ENCODE measurements at regions not wholly inside any gene's neighbourhood (a gene's known extent, or its start where the extent isn't known, plus 50 kb on each side); places are given as distances from the start of the nearest gene placed in this dataset.
"Not testable (repeated sequence)": the region's sequence is repeated elsewhere in the genome, so short reads cannot be mapped to it uniquely, and the experiment has no call there.

DNA sequence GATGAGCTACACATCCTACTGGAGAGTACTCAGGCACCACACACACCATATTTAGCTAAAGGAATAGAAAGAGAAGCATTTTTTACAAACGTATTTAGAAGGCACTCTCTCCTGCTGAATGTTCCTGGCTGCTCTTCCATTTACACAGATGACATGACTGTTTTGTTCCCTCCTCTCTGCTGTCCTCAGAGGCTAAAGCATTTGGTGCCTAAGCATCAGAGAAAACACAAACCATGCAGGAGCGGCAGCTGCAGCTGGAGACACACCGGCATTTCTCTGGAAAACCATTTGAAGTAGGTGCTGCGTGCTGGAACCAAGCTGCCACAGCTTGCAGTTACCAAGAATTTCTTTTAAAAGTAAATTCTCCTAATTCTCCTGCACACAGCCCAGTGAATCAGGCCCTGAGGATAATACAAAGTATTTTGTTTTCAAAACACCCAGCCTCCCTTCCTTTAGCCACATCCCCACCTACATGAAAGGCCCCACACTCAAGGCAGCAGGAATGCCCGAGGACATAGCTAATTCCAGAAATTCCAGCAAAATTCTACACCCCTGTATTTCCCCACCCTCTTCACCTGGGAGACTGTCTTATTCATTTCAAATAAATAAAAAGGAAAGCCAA, 488.9 kb upstream of the SOX11 start:
- no peaks in the 10 kb centered on the region for H3K36me3 ChIP-seq (ENCODE audit: insufficient read depth, low read length)
- no peaks in the 10 kb centered on the region for H3K79me2 ChIP-seq (ENCODE audit: insufficient read depth, low read length)

DNA sequence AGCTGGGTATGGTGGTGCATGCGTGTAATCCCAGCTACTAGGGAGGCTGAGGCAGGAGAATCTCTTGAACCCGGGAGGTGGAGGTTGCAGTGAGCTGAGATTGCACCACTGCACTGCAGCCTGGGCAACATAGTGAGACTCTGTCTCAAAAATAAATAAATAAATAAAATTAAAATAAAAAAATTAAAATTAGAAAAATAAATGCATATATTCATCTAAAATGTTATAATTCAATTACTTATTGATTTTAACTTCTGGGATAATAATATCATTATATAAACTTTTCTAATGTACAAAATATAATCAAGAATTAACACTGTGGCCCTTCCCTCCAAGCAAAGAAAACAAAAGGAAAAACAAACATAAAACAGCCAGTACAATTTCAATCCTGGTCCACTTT, 485.4 kb upstream of the SOX11 start:
- H3K27me3 ChIP-seq (ENCODE audit: insufficient read depth, low read length, poor library complexity, severe bottlenecking); H3K4me2 ChIP-seq (ENCODE audit: low read depth, low read length, poor library complexity, severe bottlenecking); H3K9me3 ChIP-seq (ENCODE audit: insufficient read depth, low read depth, low read length); H3K4me1 ChIP-seq (ENCODE audit: insufficient read depth, low read length, poor library complexity, severe bottlenecking); H2AFZ ChIP-seq (ENCODE audit: low read length); H3K4me3 ChIP-seq (ENCODE audit: low read length, poor library complexity, severe bottlenecking); H3K9me2 ChIP-seq (replicated peaks; ENCODE audit: low read depth, low read length); H3K36me3 ChIP-seq (ENCODE audit: insufficient read depth, low read length); H4K20me1 ChIP-seq (ENCODE audit: insufficient read depth, low read length, poor library complexity, severe bottlenecking); H3F3A ChIP-seq (ENCODE audit: low read depth); H3K79me2 ChIP-seq (ENCODE audit: insufficient read depth, low read length); H3K9ac ChIP-seq (ENCODE audit: low read depth, low read length, poor library complexity, severe bottlenecking): not testable (repeated sequence)

More for the DNA sequence above, 488.9 kb upstream of the SOX11 start:
- Histone ChIP-seq H4K20me1 (ENCODE audit: insufficient read depth, low read length, poor library complexity, severe bottlenecking) (no peaks in the 10 kb centered on the region), H3K27me3 (ENCODE audit: insufficient read depth, low read length, poor library complexity, severe bottlenecking) (no peaks in the 10 kb centered on the region), H3F3A (ENCODE audit: low read depth) (no peaks in the 10 kb centered on the region), H2AFZ (ENCODE audit: low read length) (no peak overlapping the region), H3K9ac (ENCODE audit: low read depth, low read length, poor library complexity, severe bottlenecking) (no peak overlapping the region), H3K9me3 (ENCODE audit: insufficient read depth, low read depth, low read length) (no peaks in the 10 kb centered on the region), H3K4me3 (ENCODE audit: low read length, poor library complexity, severe bottlenecking) (no peak overlapping the region), H3K4me2 (ENCODE audit: low read depth, low read length, poor library complexity, severe bottlenecking) (no peak overlapping the region), H3K9me2 (replicated peaks; ENCODE audit: low read depth, low read length) (no peaks in the 10 kb centered on the region), H3K4me1 (ENCODE audit: insufficient read depth, low read length, poor library complexity, severe bottlenecking) (no peaks in the 10 kb centered on the region)
- TF ChIP-seq, protein P1, sequence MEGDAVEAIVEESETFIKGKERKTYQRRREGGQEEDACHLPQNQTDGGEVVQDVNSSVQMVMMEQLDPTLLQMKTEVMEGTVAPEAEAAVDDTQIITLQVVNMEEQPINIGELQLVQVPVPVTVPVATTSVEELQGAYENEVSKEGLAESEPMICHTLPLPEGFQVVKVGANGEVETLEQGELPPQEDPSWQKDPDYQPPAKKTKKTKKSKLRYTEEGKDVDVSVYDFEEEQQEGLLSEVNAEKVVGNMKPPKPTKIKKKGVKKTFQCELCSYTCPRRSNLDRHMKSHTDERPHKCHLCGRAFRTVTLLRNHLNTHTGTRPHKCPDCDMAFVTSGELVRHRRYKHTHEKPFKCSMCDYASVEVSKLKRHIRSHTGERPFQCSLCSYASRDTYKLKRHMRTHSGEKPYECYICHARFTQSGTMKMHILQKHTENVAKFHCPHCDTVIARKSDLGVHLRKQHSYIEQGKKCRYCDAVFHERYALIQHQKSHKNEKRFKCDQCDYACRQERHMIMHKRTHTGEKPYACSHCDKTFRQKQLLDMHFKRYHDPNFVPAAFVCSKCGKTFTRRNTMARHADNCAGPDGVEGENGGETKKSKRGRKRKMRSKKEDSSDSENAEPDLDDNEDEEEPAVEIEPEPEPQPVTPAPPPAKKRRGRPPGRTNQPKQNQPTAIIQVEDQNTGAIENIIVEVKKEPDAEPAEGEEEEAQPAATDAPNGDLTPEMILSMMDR (conservative IDR thresholded peaks at IDR 0.05; ENCODE audit: low read length), result no peak
- no peak for TF ChIP-seq EZH2phosphoT487 (IDR thresholded peaks at IDR 0.05; ENCODE audit: borderline replicate concordance)

DNA sequence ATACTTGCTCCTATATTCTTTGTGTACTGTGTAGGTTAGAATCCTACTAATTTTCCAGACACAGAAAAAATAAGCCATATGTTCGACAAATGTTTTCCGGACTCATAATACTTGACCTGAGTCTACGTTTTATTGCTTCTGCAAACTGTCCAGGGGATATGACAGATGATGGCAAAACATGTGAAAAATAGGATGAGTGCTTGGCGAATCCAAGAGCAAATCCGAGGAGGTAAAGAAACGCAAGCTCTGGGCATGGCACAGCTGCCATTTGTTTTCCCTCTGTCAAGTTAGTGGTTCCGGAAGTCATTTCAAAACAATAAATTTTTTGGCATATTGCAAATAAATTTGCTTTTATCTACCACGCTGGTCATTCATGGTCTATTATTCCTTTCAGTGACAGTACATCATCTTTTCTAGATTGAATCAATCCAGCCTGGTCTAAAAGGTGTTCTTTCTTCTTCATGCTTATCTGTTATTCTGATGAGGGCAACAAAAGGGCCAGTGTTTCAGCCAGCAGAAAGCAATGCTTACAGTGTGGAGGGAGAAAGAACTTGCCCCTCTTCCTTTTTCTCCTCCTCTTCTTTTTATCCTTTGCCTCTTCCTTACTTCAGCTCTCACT, 476.1 kb upstream of the SOX11 start:
- Histone ChIP-seq H2AFZ (ENCODE audit: low read length) (no peak overlapping the region), H3K79me2 (ENCODE audit: insufficient read depth, low read length) (no peaks in the 10 kb centered on the region), H3K4me1 (ENCODE audit: insufficient read depth, low read length, poor library complexity, severe bottlenecking) (no peaks in the 10 kb centered on the region), H3K9me2 (replicated peaks; ENCODE audit: low read depth, low read length) (no peaks in the 10 kb centered on the region), H3F3A (ENCODE audit: low read depth) (no peaks in the 10 kb centered on the region), H3K27me3 (ENCODE audit: insufficient read depth, low read length, poor library complexity, severe bottlenecking) (no peaks in the 10 kb centered on the region), H3K4me3 (ENCODE audit: low read length, poor library complexity, severe bottlenecking) (no peak overlapping the region), H3K36me3 (ENCODE audit: insufficient read depth, low read length) (no peaks in the 10 kb centered on the region), H4K20me1 (ENCODE audit: insufficient read depth, low read length, poor library complexity, severe bottlenecking) (no peaks in the 10 kb centered on the region), H3K9me3 (ENCODE audit: insufficient read depth, low read depth, low read length) (no peaks in the 10 kb centered on the region), H3K4me2 (ENCODE audit: low read depth, low read length, poor library complexity, severe bottlenecking) (no peak overlapping the region), H3K9ac (ENCODE audit: low read depth, low read length, poor library complexity, severe bottlenecking) (no peak overlapping the region)
- no peak for TF ChIP-seq EZH2phosphoT487 (IDR thresholded peaks at IDR 0.05; ENCODE audit: borderline replicate concordance)
- TF ChIP-seq, protein P1 (conservative IDR thresholded peaks at IDR 0.05; ENCODE audit: low read length), result no peak
